IMR-90 (cell line): ENCODE measurements at regions not wholly inside any gene's neighbourhood (a gene's known extent, or its start where the extent isn't known, plus 50 kb on each side); places are given as distances from the start of the nearest gene placed in this dataset.

Source experiments
- ATAC-seq: fragments of 200-7000 bp; cut with Tn5 transposase; 2 replicates; pipeline ENCODE4 v1.9.1; 2020; ENCODE audit warnings: low read depth, mild to moderate bottlenecking, moderate library complexity
- BruUV-seq: library from RNA; stranded (reverse); fragments of 400-500 nt; replicated peaks from 2 replicates; lab custom pipeline; 2021; lab: Mats Ljungman, UMichigan
- CTCF ChIA-PET: fragments of 300-600 bp; formaldehyde crosslinking; extraction: SDS; loops from one replicate; lab custom pipeline; 2021; ENCODE audit warnings: antibody characterized with exemption; lab: Yijun Ruan, JAX
- POLR2A ChIA-PET: fragments of 300-600 bp; sonication (Branson Sonifier 250); formaldehyde crosslinking; loops from one replicate; lab custom pipeline; 2022; ENCODE audit warnings: antibody characterized with exemption; ENCODE audit not compliant: unreplicated experiment; lab: Charles Lee
- DNase-seq: peaks from one replicate; pipeline ENCODE4 v3.0.0; 2013
- H2AFZ ChIP-seq: replicated peaks from 2 replicates; pipeline ENCODE3; 2013; ENCODE audit warnings: low read length, mild to moderate bottlenecking; ENCODE audit not compliant: poor library complexity
- H2AK5ac ChIP-seq: 2 replicates; pipeline ENCODE4 v1.6.1; 2013; ENCODE audit warnings: low read depth, low read length, inconsistent platforms
- H2AK9ac ChIP-seq: replicated peaks from 2 replicates; pipeline ENCODE3; 2013; ENCODE audit warnings: mild to moderate bottlenecking, low read depth, low read length, moderate library complexity; ENCODE audit not compliant: poor library complexity
- H2BK120ac ChIP-seq: 2 replicates; pipeline ENCODE4 v1.6.1; 2013; ENCODE audit warnings: low read depth, low read length, inconsistent platforms
- H2BK15ac ChIP-seq: 3 replicates; pipeline ENCODE4 v1.6.1; 2013; ENCODE audit warnings: low read depth, low read length, inconsistent platforms
- H2BK20ac ChIP-seq: 2 replicates; pipeline ENCODE4 v1.6.1; 2013; ENCODE audit warnings: low read depth, mild to moderate bottlenecking, inconsistent platforms, low read length, moderate library complexity
- H2BK5ac ChIP-seq: 2 replicates; pipeline ENCODE4 v1.6.1; 2013; ENCODE audit warnings: mild to moderate bottlenecking, low read depth, low read length, inconsistent platforms; ENCODE audit not compliant: poor library complexity, severe bottlenecking
- H3K14ac ChIP-seq: replicated peaks from 2 replicates; pipeline ENCODE4 v1.6.1; 2013; ENCODE audit warnings: low read depth, low read length, inconsistent platforms
- H3K18ac ChIP-seq: 2 replicates; pipeline ENCODE4 v1.6.1; 2013; ENCODE audit warnings: low read depth, low read length, control low read depth
- H3K23ac ChIP-seq: 2 replicates; pipeline ENCODE4 v1.6.1; 2013; ENCODE audit warnings: low read depth, low read length, inconsistent platforms
- H3K27ac ChIP-seq: 2 replicates; pipeline ENCODE4 v1.5.1; 2013; ENCODE audit warnings: mild to moderate bottlenecking, control low read depth, low read length; ENCODE audit not compliant: insufficient read depth
- H3K27me3 ChIP-seq: 2 replicates; pipeline ENCODE4 v1.6.1; 2013; ENCODE audit warnings: low read length; ENCODE audit not compliant: control insufficient read depth, insufficient read depth
- H3K36me3 ChIP-seq: 2 replicates; pipeline ENCODE4 v1.6.1; 2013; ENCODE audit warnings: low read length, mixed read lengths; ENCODE audit not compliant: control insufficient read depth, insufficient read depth
- H3K4ac ChIP-seq: 2 replicates; pipeline ENCODE4 v1.6.1; 2013; ENCODE audit warnings: low read depth, low read length, inconsistent platforms
- H3K4me1 ChIP-seq: 2 replicates; pipeline ENCODE4 v1.6.1; 2013; ENCODE audit warnings: low read length, mixed read lengths; ENCODE audit not compliant: control insufficient read depth, insufficient read depth
- H3K4me2 ChIP-seq: 2 replicates; pipeline ENCODE4 v1.6.1; 2013; ENCODE audit warnings: low read depth, mild to moderate bottlenecking, control low read depth, low read length, moderate library complexity
- H3K4me3 ChIP-seq: 2 replicates; pipeline ENCODE4 v1.5.1; 2013; ENCODE audit warnings: low read depth, mild to moderate bottlenecking, control low read depth, low read length, moderate library complexity; ENCODE audit not compliant: insufficient read depth
- H3K56ac ChIP-seq: 2 replicates; pipeline ENCODE4 v1.6.1; 2013; ENCODE audit warnings: low read length, inconsistent platforms; ENCODE audit not compliant: insufficient read depth; ENCODE audit errors: extremely low read depth
- H3K79me1 ChIP-seq, 2 experiments: 2 replicates each; pipeline ENCODE4 v1.6.1; 2013; ENCODE audit warnings: low read length in 2 of 2, inconsistent platforms in 1 of 2, low read depth in 1 of 2
- H3K9ac ChIP-seq: 2 replicates; pipeline ENCODE4 v1.6.1; 2013; ENCODE audit warnings: low read depth, low read length, control low read depth
- H3K9me1 ChIP-seq: 2 replicates; pipeline ENCODE4 v1.6.1; 2013; ENCODE audit warnings: low read length, inconsistent platforms; ENCODE audit not compliant: insufficient read depth
- H3K9me3 ChIP-seq: 2 replicates; pipeline ENCODE4 v1.6.1; 2013; ENCODE audit warnings: low read length; ENCODE audit not compliant: control insufficient read depth, insufficient read depth
- H4K20me1 ChIP-seq: 2 replicates; pipeline ENCODE4 v1.6.1; 2013; ENCODE audit warnings: low read length, inconsistent platforms; ENCODE audit not compliant: insufficient read depth
- H4K5ac ChIP-seq: 2 replicates; pipeline ENCODE4 v1.6.1; 2013; ENCODE audit warnings: mild to moderate bottlenecking, low read depth, low read length, control low read depth
- H4K8ac ChIP-seq, 2 experiments: 2 replicates each; pipeline ENCODE4 v1.6.1; 2013; ENCODE audit warnings: low read depth in 2 of 2, low read length in 2 of 2, control low read depth in 1 of 2, inconsistent platforms in 1 of 2
- H4K91ac ChIP-seq: 2 replicates; pipeline ENCODE4 v1.6.1; 2013; ENCODE audit warnings: low read depth, low read length, inconsistent platforms; ENCODE audit not compliant: insufficient read depth
- BHLHE40 ChIP-seq: fragments of 150-350 bp; IDR thresholded peaks from 2 replicates; pipeline ENCODE4 v1.6.1; 2016; ENCODE audit warnings: mild to moderate bottlenecking, low read depth, low read length
- CEBPB ChIP-seq: IDR thresholded peaks from 2 replicates; pipeline ENCODE4 v1.6.1; 2012; ENCODE audit warnings: low read depth, low read length, improper control_type of control experiment
- CHD1 ChIP-seq: IDR thresholded peaks from 2 replicates; pipeline ENCODE4 v1.6.1; 2012; ENCODE audit warnings: low read depth, low read length, improper control_type of control experiment
- CTCF ChIP-seq: conservative IDR thresholded peaks from 2 replicates; pipeline ENCODE4 v1.5.1; 2012; ENCODE audit warnings: mild to moderate bottlenecking, low read depth, low read length, improper control_type of control experiment
- ELK1 ChIP-seq: fragments of 150-350 bp; IDR thresholded peaks from 2 replicates; pipeline ENCODE4 v1.6.1; 2016; ENCODE audit warnings: low read depth, mild to moderate bottlenecking, low read length, moderate library complexity, borderline replicate concordance
- FOS ChIP-seq: fragments of 150-350 bp; IDR thresholded peaks from 2 replicates; pipeline ENCODE4 v1.6.1; 2016; ENCODE audit warnings: low read depth, low read length
- MAFK ChIP-seq: IDR thresholded peaks from 2 replicates; pipeline ENCODE4 v1.6.1; 2012; ENCODE audit warnings: low read depth, low read length, improper control_type of control experiment
- MAZ ChIP-seq: IDR thresholded peaks from 2 replicates; pipeline ENCODE4 v1.6.1; 2012; ENCODE audit warnings: low read depth, mild to moderate bottlenecking, low read length, improper control_type of control experiment, moderate library complexity, borderline replicate concordance
- MXI1 ChIP-seq: IDR thresholded peaks from 2 replicates; pipeline ENCODE4 v1.6.1; 2012; ENCODE audit warnings: low read depth, mild to moderate bottlenecking, low read length, moderate library complexity, borderline replicate concordance
- NFE2L2 ChIP-seq: fragments of 150-350 bp; IDR thresholded peaks from 2 replicates; pipeline ENCODE4 v1.6.1; 2016; ENCODE audit warnings: low read depth, mild to moderate bottlenecking, low read length
- POLR2A ChIP-seq: IDR thresholded peaks from 2 replicates; pipeline ENCODE4 v1.6.1; 2012; ENCODE audit warnings: mild to moderate bottlenecking, low read depth, low read length
- RAD21 ChIP-seq: IDR thresholded peaks from 2 replicates; pipeline ENCODE4 v1.6.1; 2012; ENCODE audit warnings: low read length, improper control_type of control experiment
- RCOR1 ChIP-seq: IDR thresholded peaks from 2 replicates; pipeline ENCODE4 v1.6.1; 2012; ENCODE audit warnings: mild to moderate bottlenecking, low read length, improper control_type of control experiment; ENCODE audit not compliant: insufficient replicate concordance
- RFX5 ChIP-seq: IDR thresholded peaks from 2 replicates; pipeline ENCODE4 v1.8.0; 2012; ENCODE audit warnings: low read depth, mild to moderate bottlenecking, low read length, moderate library complexity
- SMC3 ChIP-seq: fragments of 150-350 bp; IDR thresholded peaks from 2 replicates; pipeline ENCODE4 v1.6.1; 2016; ENCODE audit warnings: low read depth, mild to moderate bottlenecking, antibody characterized with exemption, low read length, moderate library complexity
- USF2 ChIP-seq: fragments of 150-350 bp; IDR thresholded peaks from 2 replicates; pipeline ENCODE4 v1.6.1; 2017; ENCODE audit warnings: mild to moderate bottlenecking, antibody characterized with exemption, low read length, low read depth
- WGBS, 2 experiments: methylation state at CpG; one replicate each; pipeline versions ENCODE4 v1.1.5 to v1.1.7; 2013; ENCODE audit warnings: missing lambda C conversion rate in 2 of 2; ENCODE audit not compliant: insufficient read length in 1 of 2; ENCODE audit errors: extremely low coverage in 2 of 2; 5-methylcytosine and 5-hydroxymethylcytosine counted together
- dilution Hi-C: fragments of 300-500 bp; cut with HindIII; formaldehyde crosslinking; loops from one replicate; pipeline ENCODE4 v1.14.3; 2018; ENCODE audit warnings: low sequenced_read_pairs; ENCODE audit not compliant: unreplicated experiment
- in situ Hi-C: fragments of 300-500 bp; cut with MboI; formaldehyde crosslinking; loops from 3 replicates; pipeline ENCODE4 v1.14.3; 2019; ENCODE audit warnings: low sequenced_read_pairs, inconsistent platforms, mixed read lengths
- intact Hi-C: fragments of 100-400 bp; cut with micrococcal nuclease; formaldehyde crosslinking; loops from 2 replicates; pipeline ENCODE4 v1.10.0; 2022

GRCh38 chr1:192888574-192888973 lies 79.7 kb downstream of the RGS2 start:
- Histone ChIP-seq H3K4me1 (no peaks in the 10 kb centered on the region), H3K9me1 (no peaks in the 10 kb centered on the region), H3K27me3 (no peaks in the 10 kb centered on the region), H2BK5ac (no peak overlapping the region), H3K23ac (no peak overlapping the region), H3K56ac (no peak overlapping the region), H2BK120ac (no peak overlapping the region), H2BK20ac (no peak overlapping the region), H3K9me3 (no peaks in the 10 kb centered on the region), H2AK5ac (no peak overlapping the region), H3K14ac (no peak overlapping the region), H2BK15ac (no peak overlapping the region), H3K27ac (no peak overlapping the region), H3K18ac (no peak overlapping the region), H4K91ac (no peak overlapping the region), H4K5ac (no peak overlapping the region), H3K79me1 (no peaks in the 10 kb centered on the region), H2AFZ (no peak overlapping the region), H2AK9ac (no peak overlapping the region), H3K9ac (no peak overlapping the region), H3K4ac (no peak overlapping the region), H4K8ac (no peak overlapping the region), H3K36me3 (no peaks in the 10 kb centered on the region), H3K4me2 (no peak overlapping the region), H4K20me1 (no peaks in the 10 kb centered on the region), H3K4me3 (no peak overlapping the region)
- TF ChIP-seq RAD21 (no peak), CHD1 (no peak), FOS (no peak), CTCF (no peak), MAZ (no peak), POLR2A (no peak), NFE2L2 (no peak), ELK1 (no peak), MAFK (no peak), RCOR1 (no peak), USF2 (no peak), BHLHE40 (no peak), MXI1 (no peak), RFX5 (no peak), CEBPB (no peak), SMC3 (no peak)
- ChIA-PET CTCF (no interaction called here), POLR2A (no interaction called here)
- intact Hi-C loops (no loop called here), dilution Hi-C loops (no loop called here), in situ Hi-C loops (no loop called here)
- no TSS peak for BruUV-seq
- ATAC-seq: no peak
- DNase-seq: no peak
- no CpG with 5 or more reads among the region's 3 CpGs for WGBS, 2 experiments
